ENCODE measurements at regions not wholly inside any gene's neighbourhood (a gene's known extent, or its start where the extent isn't known, plus 50 kb on each side); places are given as distances from the start of the nearest gene placed in this dataset.
"Not testable (repeated sequence)": the region's sequence is repeated elsewhere in the genome, so short reads cannot be mapped to it uniquely, and the experiment has no call there.

DNA sequence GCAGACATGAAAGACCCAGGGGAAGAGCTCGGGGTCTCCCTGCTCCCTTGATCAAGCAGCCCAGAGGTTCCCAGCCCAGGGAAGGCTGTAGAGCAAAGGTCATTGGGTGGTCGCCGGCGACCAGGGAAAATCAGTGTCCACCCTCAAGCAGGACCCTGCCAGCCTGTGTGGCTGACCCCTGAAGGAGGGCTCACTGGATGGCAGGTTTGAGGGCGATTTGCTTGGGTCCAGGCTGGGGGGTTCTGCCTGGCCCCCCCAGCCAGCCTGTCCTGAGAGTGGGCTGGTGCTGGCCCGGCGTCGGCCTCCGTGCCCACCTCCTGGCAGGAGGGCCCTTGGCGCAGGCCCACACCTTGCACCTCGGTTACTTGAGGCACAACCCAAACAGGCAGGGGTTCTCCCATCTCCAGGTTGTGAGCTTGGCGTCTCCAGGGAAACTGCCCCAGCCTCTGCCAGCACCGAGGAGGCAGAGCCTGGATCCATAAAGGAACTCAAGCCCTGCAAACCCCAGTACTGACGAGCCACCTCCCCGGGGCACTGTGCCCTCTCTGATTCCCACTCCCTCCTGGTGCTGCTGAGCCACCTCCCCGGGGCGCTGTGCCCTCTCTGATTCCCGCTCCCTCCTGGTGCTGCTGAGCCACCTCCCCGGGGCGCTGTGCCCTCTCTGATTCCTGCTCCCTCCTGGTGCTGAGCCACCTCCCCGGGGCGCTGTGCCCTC, 329.0 kb upstream of the SFSWAP start:
- DNase-seq = no peak

DNA sequence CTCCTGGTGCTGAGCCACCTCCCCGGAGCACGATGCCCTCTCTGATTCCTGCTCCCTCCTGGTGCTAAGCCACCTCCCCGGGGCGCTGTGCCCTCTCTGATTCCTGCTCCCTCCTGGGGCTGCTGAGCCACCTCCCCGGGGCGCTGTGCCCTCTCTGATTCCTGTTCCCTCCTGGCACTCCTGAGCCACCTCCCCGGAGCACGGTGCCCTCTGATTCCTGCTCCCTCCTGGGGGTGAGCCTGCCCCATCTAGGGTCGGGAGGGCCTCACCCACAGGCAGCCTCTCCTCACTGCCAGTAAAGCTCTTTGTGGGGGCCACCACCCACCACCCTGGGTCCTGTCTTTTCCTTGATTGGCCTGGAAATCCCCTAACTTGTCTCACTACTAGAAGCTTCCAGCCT, 327.6 kb upstream of the SFSWAP start:
- DNase-seq = no peak

DNA sequence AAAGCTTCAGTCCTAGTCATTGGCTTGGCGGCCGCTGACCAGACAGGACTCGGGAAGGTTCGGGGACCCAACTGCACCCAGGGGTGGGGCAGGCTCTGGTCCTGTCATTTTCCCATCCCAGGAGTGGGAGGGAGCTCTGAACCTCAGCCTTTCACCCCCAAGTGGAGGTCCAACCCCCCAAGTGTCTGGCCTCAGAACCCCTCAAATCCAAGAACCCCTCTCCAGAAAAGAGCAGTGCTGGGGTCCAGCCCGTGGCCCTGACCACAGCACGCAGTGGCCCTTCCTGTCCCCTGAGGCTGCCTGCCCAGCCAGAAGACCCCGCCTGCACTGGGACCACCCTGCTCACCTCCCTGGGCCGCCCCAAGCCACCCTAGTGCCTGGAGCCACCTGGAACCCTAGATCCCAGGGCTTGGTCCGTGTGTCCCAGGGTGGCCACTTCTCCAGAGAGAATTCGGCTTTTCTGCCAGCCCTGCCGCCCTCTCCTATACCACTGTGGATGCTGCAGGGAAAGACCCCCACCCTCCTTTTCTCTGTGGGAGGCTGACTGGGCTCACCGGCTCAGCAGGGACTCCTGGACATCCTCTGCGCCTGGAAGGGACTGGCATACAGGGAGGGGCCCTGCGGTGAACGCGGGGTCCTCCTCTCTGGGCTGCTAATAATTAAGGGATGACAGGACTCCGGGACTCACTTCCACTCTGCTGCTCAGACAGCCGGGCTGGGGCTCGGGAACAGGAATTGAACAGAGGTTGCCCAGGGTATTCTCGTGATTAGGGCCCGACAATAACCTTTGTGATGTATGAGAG, 326.9 kb upstream of the SFSWAP start:
- DNase-seq = no peak

DNA sequence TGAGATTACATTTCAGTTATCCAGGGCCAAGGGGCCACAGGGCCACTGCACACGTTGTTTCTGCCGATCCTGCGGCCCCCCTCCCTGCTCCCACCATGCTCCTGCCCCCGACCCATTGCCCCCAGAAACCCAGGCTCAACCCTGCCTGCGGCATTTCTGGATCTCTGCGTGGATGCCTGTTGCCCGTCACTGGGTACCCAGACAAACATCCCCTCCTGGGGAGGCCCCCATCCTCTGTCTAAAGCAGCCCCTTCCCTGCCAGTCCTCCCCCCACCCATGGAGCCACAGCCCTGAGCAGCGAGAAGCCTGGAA, 326.4 kb upstream of the SFSWAP start:
- no peak for DNase-seq

DNA sequence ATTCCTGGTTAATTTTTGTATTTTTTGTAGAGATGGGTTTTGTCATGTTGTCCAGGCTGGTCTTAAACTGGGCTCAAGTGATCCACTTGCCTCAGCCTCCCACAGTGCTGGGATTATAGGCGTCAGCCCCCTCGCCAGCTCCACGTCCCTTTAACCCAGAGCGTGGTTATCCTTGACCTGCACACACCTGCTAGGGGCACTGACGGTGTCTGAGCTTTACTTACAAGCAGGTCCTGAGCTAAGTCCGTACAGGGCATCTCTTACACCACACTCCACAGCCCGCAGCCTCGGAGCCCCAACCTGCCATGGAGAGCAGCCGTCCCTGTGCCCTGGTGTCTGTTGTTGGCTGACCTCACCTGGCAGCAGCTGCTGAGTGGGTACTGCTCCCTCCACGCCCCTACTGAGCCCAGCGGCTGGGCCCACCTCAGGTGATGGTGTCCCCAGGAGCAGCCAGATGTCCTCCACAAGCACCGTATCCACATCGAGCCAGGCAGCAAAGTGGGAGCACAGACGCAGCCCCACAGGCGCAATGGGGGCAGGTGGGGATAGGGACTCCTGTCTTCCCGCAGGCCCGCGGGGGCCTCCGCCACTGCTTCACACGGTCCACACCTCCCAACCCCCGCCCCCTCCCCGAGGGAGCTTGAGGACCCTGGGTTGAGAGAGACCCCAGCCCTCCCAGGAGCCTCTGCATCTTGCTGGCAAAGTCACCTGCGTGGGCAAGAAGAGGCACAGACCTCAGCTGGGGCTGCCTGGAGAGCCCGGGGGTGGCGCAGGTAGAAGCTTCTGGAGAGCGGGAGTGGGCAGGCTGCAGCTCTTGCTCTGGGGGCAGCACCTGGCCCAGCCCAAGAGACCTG, 325.4 kb upstream of the SFSWAP start:
- DNase-seq = no peak

DNA sequence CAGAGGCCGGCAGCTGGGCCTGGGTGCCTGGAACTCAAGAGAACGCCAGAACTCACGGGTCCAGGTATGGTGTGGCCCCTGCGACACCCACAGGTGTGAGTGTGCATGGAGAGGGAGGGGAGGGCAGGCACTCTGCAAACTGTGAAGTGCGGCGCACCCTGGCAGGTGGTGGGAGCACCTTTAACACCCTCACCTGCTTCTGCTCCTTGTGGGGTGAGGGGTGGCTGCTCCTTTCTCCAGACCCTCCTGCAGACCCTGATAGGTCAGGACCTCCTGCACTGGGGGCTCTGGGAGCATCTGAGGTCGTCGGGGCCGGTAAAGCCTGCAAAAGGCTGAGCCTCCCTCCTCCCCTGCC, 324.7 kb upstream of the SFSWAP start:
- no peak for DNase-seq

DNA sequence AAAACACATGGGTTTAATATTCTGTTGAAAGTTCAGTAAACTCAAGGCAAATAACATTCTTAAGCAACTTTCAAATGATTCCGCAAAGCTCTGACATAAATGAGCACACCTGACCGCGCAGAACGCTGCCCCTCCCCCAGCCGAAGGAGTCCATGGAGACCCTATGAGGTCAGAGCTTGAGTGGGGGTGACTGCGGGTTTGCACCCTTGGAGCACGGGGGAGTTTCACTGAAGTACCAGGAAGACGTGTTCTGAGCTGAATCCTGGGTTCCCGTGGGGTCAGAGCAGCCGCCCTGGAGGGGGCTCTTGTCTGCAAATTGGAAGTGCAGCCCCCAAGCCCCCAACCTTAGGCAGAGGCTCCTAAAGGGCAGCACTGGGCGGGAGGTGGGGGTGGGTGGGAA, 324.1 kb upstream of the SFSWAP start:
- DNase-seq = no peak

DNA sequence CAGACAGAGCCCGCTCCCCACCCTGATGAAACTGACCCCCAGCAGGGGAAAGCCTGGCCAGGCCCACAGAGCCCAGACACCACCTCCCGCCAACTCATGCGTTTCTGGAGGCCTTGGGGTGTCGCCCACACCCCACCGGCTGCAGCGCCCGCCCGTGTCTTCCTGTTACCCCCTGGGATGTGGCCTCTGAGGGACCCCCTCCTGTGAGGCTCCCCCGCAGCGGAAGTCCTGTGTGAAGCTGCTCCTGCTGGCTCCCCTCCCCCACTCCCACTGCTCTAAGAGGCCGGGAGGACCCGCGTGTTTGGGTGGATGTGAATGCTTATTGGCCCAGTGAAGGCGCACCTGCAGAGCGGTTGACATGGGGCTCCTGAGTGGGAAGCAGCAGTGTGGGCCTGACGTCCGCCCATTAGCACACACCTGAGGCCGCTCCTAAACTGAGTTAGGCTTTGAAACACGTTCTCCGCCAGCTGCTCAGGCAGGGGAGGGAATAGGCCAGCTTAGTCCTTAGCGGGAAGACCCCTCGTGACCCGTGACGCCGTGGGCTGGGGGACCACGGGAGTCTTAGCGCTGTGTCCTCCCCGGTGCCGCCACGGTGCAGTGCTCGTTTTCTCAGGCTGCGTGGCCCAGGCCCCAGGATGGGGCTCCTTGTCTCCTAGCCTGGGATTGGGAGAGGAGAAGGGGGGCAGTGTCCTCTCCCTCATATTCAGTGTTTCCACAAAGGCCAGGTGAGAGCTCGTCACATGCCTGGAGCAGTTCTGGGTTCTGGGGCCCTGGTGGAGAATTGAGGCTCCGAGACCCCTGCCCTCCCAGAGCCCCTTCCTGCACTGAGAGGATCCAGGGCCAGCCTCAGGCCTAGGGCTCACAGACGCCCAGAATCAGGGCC, 323.4 kb upstream of the SFSWAP start:
- DNase-seq = no peak

DNA sequence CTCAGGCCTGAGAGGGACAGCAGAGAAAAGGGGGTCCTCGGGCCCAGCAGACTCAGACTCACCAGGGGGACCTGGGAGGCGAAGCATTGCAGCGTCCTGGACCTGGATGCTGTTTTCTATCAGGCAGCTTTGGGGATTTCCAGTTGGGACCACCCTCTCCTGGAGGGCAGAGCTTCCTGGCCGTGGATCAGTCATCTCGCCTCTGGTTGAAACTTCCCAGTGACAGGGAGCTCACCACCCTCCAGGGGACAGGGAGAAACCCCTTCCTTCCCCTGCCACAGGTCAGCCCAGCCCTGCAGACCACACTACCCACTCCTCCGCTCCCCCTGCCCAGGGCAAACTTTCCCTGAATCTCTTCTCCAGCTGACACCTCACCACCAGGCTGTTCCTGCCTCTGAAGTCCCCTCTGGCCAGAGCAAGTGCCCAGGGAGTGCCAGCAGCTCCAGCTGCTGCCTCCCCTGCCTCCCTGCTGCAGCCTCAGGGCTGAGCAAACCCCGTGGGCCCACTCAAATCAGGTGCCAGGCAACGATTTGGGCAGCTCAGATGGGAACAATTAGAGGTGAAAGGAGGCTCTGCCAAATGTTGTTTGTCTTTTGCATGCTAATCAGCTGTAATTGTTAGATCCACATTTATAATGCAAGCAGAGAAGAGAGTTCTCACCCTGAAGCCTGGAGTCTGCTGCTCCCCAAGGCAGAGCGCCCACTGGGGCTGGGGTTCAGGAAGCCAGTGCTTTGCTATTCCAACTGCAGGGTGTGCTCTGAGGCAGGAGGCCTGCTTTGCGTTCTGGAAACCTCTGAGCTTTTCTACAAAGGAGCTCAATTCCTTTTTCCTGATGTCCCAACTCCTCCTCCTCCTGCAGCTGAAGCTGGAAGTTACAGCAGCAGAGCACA, 322.5 kb upstream of the SFSWAP start:
- DNase-seq = not testable (repeated sequence)

DNA sequence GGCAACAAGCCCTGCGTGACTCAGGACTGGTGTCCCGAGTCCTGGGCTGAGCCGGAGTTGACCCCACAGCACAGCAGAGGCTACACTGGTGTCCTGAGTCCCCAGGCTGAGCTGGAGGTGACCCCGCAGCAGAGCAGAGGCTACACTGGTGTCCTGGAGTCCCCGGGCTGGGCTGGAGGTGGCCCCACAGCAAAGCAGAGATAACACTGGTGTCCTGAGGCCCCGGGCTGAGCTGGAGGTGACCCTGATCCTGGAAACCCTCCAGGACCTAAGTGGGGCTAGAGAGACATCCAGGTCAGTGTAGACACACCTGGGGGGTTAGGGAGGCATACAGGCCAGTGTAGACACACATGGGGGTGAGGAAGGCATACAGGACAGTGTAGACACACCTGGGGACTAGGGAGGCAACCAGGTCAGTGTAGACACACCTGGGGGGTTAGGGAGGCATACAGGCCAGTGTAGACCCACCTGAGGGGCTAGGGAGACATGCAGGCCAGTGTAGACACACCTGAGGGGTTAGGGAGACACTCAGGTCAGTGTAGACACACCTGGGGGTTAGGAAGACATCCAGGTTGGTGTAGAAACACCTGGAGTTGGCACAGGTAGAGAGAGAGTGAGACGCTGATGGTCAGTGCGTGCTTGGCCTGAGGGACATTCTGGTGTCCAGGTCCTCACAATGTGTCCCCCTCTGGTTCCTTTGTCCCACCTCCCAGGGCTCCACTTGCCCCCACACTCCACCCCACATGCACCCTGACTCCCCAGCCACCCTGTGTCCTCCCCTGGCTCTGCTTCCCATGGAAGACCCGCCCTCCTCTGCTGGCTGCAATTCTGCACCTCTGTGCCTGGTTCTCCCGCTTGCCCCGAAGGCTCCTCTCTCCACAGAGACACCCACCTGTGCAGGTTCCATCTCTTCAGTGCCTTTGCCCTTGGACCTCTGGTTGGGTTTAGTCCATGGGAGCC, 321.6 kb upstream of the SFSWAP start:
- DNase-seq = no peak

DNA sequence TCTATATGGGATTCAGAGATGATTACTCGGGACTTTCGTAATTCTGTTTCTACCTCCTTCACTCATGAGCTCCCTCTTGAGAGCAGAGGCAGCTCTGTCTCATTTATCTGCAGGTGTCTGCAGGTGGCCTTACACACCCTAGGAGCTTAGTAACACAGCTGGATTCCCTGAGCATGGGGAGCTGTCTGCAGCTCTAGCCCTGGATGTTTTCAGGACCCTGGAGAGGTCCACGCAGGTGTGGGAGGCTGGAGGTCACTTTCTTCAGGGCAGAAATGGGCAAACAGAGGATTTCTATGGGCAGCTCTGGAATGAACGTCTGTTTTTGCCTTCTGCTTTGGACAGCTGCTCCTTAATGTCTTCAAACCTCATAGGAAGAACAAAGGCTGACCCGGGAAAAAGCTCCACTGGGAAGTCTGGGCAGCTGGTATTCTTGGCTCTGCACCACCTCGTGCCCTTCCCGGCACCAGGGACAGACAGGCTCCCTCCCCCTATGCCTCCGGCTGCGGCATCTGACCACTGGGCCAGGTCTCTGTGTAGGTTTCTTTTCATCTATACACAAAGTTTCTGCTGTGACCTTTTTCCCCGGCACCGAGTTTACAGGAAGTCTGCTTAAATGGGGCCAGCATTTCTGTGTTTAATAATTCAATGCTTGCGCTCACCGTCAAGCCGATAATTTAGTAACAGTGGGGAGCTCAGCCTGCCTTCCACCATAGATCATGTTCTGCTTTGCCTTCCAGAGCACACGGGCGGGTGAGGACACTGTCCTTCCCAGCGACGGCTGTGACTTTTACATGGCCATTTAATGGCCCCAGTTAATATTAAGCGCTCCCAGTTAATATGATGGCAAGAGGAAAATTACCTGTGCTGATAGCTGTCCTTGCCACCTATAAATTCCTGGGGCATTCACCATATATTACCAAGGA, 320.2 kb upstream of the SFSWAP start:
- no peak for DNase-seq

DNA sequence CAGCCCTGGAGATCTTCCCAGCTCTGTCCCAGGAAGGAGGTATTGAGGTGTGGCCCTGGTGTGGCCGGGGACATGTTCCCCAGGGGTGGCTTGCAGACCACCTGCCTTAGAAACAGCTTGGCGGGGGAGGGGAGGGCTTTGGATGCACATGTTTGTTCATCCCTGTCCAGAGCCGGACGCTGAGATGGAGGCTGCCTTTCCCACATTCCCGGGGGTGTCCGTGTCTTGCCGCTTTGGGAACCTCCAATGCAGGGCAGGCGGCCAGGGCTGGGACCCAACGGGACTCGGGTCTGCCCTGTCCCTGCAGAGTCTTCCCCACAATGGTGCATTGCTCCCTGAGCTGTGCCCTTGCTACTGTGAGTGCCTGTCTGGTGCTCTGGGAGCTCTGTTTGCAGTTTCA, 319.5 kb upstream of the SFSWAP start:
- DNase-seq = no peak

DNA sequence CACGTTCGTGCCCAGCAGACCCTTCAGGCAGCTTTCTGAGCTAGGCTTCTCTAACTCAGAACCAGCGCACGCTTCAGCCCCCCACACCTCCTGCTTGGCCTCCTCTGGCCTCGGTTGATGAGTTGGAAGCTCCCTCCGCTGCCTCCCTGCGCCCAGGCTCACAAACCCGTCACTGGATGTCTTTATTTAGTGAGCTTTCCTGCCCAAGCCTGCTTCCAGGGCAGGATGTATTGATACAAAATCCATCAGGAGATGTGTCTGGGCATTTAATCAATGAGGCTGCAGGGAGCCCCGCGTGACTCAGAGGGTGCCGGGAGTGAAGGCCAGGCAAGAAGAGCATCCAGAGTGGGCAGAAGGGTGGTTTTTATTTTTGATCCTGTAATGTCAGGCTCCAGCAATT, 316.1 kb upstream of the SFSWAP start:
- not testable (repeated sequence) for DNase-seq

DNA sequence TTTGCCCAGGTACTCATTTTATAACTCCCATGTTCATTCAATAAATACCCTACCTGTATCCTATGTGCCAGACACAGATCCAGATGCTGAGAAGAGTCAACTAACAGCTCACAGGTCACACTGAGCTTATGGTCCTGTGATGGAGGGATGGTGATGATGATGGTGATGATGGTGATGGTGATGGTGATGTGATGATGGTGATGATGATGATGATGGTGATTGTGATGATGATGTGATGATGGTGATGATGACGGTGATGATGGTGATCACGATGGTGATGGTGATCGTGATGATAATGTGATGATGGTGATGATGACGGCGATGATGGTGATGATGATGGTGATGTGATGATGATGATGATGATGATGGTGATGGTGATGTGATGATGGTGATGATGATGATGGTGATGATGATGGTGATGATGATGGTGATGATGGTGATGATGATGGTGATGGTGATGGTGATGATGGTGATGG, 315.6 kb upstream of the SFSWAP start:
- not testable (repeated sequence) for DNase-seq

DNA sequence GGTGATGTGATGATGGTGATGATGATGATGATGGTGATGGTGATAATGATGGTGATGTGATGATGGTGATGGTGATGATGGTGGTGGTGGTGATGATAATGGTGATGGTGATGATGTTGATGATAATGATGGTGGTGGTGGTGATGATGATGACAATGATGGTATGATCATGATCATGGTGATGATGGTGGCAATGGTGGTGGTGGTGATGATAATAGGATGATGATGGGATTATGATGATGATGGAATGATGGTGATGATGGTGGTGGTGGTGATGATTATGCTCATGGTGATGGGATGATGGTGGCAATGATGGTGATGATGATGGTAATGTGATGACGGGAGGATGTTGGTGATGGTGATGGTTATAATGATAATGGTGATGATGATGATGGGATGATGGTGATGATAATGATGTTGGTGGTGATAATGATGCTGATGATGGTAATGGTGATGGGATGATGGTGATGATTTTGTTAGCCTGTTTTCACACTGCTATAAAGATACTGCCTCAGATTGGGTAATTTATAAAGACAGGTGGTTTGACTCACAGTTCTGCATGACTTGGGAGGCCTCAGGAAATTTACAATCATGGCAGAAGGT, 314.8 kb upstream of the SFSWAP start:
- no peak for DNase-seq

DNA sequence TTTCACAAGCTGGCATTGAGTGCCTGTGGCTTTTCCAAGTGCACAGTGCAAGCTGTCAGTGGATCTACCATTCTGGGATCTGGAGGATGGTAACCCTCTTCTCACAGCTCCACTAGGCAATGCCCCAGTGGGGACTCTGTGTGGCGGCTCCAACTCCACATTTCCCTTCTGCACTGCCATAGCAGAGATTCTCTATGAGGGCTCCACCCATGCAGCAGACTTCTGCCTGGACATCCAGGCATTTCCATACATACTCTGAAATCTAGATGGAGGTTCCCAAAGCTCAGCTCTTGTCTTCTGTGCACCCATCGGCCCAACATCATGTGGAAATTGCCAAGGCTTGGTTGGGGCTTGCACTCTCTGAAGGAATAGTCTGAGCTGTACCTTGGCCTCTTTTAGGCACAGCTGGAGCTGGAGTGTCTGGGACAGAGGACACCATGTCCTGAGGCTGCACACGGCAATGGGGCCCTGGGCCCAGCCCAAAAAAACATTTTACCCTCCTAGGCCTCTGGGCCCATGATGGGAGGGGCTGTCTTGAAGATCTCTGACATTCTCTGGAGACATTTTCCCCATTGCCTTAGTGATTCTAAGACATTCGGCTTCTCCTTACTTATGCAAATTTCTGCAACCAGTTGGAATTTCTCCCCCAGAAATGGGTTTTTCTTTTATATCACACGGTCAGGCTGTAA, 313.3 kb upstream of the SFSWAP start:
- DNase-seq = no peak

DNA sequence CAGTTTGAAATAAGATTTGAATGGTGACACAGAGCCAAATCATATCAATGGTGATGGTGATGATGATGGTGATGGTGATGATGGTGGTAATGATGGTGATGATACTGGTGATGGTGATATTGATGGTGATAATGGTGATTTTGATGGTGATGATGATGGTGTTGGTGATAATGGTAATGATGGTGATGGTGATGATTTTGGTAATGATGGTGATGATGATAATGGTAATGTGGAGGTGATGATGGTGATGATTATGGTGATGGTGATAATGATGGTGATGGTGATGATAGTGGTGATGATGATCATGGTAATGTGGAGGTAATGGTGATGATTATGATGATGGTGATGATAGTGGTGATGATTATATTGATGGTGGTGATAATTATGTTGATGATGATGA, 311.9 kb upstream of the SFSWAP start:
- DNase-seq = no peak

DNA sequence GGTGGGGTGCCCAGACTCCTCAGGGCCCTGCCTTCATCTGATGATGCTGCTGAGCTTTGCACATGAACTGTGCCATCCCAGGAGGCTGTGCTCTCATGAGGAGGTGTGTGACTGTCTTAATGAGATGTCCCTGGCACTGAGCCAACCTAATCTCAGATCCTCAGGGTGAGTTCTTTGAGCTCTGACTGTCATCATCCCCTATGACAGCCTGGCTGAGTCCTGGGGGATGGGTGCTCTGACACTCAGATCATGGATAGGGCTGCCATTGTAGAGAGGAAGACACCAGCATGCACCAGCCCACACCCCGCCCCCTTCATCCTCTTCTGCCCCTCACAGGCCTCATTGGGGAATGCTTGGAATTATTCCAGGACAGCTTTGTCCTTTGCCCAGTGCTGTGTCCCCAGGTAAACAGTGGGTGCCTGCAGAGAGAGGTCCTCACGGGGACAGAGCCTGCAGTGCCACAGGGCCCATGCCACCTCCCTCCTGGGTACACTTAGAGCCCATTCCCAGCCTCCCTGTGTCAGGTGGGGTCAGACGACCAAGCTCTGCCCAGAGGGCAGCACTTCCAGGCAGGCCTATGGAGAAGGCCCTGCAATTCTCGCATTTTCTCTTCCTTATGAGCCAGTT, 310.1 kb upstream of the SFSWAP start:
- not testable (repeated sequence) for DNase-seq
